ENCODE measurements at regions not wholly inside any gene's neighbourhood (a gene's known extent, or its start where the extent isn't known, plus 50 kb on each side); places are given as distances from the start of the nearest gene placed in this dataset.

DNA sequence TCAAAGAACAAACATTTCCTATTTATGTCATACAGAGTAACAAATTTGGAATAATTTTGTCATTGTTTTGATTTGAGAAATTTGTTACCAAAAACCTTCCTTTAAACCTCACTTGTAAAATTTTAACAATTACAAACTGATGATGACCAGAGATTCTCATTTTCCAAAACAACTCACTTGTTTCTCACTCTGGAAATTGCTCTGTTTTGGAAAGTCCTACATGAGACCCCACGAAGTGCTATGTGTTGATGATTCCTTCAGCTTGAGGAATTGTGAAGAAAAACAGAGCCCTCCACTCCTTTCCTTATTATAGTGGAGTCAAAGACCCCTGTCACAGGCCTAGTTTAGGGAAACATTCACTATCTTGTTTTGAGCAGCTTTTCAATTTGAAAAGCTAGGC lies 157.6 kb upstream of the RASGRP1 start:
- TF ChIP-seq YY1 (IDR thresholded peaks at IDR 0.05; ENCODE audit: insufficient read depth, insufficient read length) (no peak), SUZ12 (IDR thresholded peaks at IDR 0.05; ENCODE audit: extremely low read depth, insufficient read depth, insufficient read length) (no peak), ZNF274 (IDR thresholded peaks at IDR 0.05; ENCODE audit: low read depth, low read length) (no peak)
- Histone ChIP-seq H3K36me3 (ENCODE audit: insufficient read depth, insufficient read length, low read length) (no peaks in the 10 kb centered on the region), H3K27me3 (ENCODE audit: insufficient read depth, insufficient read length) (no peaks in the 10 kb centered on the region), H3K4me3 (ENCODE audit: insufficient read length, low read depth) (no peak overlapping the region), H3K9ac (ENCODE audit: insufficient read length, low read depth) (no peak overlapping the region), H3K9me3 (ENCODE audit: insufficient read depth, low read length) (no peaks in the 10 kb centered on the region), H3K4me1 (ENCODE audit: insufficient read depth, insufficient read length) (no peaks in the 10 kb centered on the region)
- DNase-seq (ENCODE audit: low read depth, low spot score): no peak

DNA sequence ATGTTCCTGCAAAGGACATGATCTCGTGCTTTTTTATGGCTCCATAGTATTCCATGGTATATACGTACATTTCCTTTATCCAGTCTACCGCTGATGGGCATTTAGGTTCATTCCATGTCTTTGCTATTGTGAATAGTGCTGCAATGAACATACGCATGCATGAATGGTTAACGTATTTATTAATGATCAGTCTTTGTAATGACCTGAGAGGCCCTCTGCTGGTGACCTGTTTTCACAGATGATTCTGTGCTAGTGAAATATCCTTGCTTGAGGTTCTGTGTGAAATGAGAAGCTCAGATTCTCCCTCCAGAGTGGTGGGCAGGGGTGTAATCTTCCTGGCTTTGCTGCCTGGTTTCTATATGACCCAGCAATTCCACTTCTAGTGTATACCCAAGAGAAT lies 160.2 kb upstream of the RASGRP1 start:
- Histone ChIP-seq H3K4me3 (ENCODE audit: insufficient read length, low read depth) (no peak overlapping the region), H3K9ac (ENCODE audit: insufficient read length, low read depth) (no peak overlapping the region), H3K36me3 (ENCODE audit: insufficient read depth, insufficient read length, low read length) (no peaks in the 10 kb centered on the region), H3K4me1 (ENCODE audit: insufficient read depth, insufficient read length) (no peaks in the 10 kb centered on the region), H3K27me3 (ENCODE audit: insufficient read depth, insufficient read length) (no peaks in the 10 kb centered on the region), H3K9me3 (ENCODE audit: insufficient read depth, low read length) (no peaks in the 10 kb centered on the region)
- no peak for DNase-seq (ENCODE audit: low read depth, low spot score)
- TF ChIP-seq ZNF274 (IDR thresholded peaks at IDR 0.05; ENCODE audit: low read depth, low read length) (no peak), YY1 (IDR thresholded peaks at IDR 0.05; ENCODE audit: insufficient read depth, insufficient read length) (no peak)

- no peak overlapping the region for H3K9ac ChIP-seq (ENCODE audit: insufficient read length, low read depth)
- no peaks in the 10 kb centered on the region for H3K36me3 ChIP-seq (ENCODE audit: insufficient read depth, insufficient read length, low read length)
- H3K4me1 ChIP-seq (ENCODE audit: insufficient read depth, insufficient read length): no peaks in the 10 kb centered on the region
- no peak overlapping the region for H3K4me3 ChIP-seq (ENCODE audit: insufficient read length, low read depth)
- DNase-seq (ENCODE audit: low read depth, low spot score): no peak
- TF ChIP-seq YY1 (IDR thresholded peaks at IDR 0.05; ENCODE audit: insufficient read depth, insufficient read length): no peak
- TF ChIP-seq SUZ12 (IDR thresholded peaks at IDR 0.05; ENCODE audit: extremely low read depth, insufficient read depth, insufficient read length): no peak
- no peak for TF ChIP-seq ZNF274 (IDR thresholded peaks at IDR 0.05; ENCODE audit: low read depth, low read length)
- no peaks in the 10 kb centered on the region for H3K9me3 ChIP-seq (ENCODE audit: insufficient read depth, low read length)
- H3K27me3 ChIP-seq (ENCODE audit: insufficient read depth, insufficient read length): no peaks in the 10 kb centered on the region
Measured at GRCh38 chr15:38726187-38726586, 161.6 kb upstream of the RASGRP1 start.

DNA sequence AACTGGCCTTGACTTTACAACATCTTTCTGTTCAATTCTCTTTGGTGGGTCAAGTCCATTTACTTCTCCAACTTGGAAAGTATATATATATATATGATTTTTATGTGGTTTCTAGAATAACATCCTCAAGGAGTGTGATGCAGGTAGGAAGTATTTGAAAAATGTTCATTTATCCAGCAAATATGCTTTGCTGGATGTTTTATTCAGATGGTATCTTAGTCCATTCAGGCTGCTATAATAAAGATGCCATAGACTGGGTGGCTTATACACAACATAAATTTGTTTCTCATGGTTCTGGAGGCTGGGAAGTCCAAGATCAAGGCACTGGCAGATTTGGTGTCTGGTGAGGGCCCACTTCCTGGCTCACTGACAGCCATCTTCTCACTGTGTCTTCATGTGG lies 168.7 kb upstream of the RASGRP1 start:
- H3K4me3 ChIP-seq (ENCODE audit: insufficient read length, low read depth): no peak overlapping the region
- DNase-seq (ENCODE audit: low read depth, low spot score): no peak
- H3K27me3 ChIP-seq (ENCODE audit: insufficient read depth, insufficient read length): no peaks in the 10 kb centered on the region
- no peaks in the 10 kb centered on the region for H3K36me3 ChIP-seq (ENCODE audit: insufficient read depth, insufficient read length, low read length)
- no peak for TF ChIP-seq YY1 (IDR thresholded peaks at IDR 0.05; ENCODE audit: insufficient read depth, insufficient read length)
- no peak overlapping the region for H3K9ac ChIP-seq (ENCODE audit: insufficient read length, low read depth)
- H3K9me3 ChIP-seq (ENCODE audit: insufficient read depth, low read length): no peaks in the 10 kb centered on the region
- no peaks in the 10 kb centered on the region for H3K4me1 ChIP-seq (ENCODE audit: insufficient read depth, insufficient read length)

DNA sequence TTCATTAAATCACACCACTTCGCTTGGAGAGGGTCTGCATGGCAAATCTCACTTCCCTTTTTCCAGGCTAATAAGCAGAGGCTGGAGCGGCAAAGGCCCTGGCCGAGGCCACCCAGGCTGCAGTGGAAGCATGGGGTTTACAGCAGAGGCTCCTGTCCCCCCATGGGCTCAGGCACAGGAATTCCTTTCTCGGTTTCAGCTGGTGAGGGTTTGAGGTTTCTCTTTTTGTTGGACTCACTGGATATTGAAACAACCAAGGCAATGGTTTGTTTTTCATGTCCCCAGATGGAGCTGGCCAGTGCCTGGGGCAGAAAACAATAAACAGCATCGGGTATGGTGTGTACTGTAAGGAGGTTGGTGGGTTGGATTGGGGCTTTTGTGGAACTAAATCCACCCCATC lies 175.6 kb upstream of the RASGRP1 start:
- no peak for TF ChIP-seq SUZ12 (IDR thresholded peaks at IDR 0.05; ENCODE audit: extremely low read depth, insufficient read depth, insufficient read length)
- TF ChIP-seq YY1 (IDR thresholded peaks at IDR 0.05; ENCODE audit: insufficient read depth, insufficient read length): no peak
- no peak for TF ChIP-seq ZNF274 (IDR thresholded peaks at IDR 0.05; ENCODE audit: low read depth, low read length)
- Histone ChIP-seq H3K4me3 (ENCODE audit: insufficient read length, low read depth) (no peak overlapping the region), H3K9me3 (ENCODE audit: insufficient read depth, low read length) (no peaks in the 10 kb centered on the region), H3K36me3 (ENCODE audit: insufficient read depth, insufficient read length, low read length) (no peaks in the 10 kb centered on the region), H3K27me3 (ENCODE audit: insufficient read depth, insufficient read length) (no peaks in the 10 kb centered on the region), H3K9ac (ENCODE audit: insufficient read length, low read depth) (no peak overlapping the region), H3K4me1 (ENCODE audit: insufficient read depth, insufficient read length) (no peaks in the 10 kb centered on the region)
- DNase-seq (ENCODE audit: low read depth, low spot score): no peak

DNA sequence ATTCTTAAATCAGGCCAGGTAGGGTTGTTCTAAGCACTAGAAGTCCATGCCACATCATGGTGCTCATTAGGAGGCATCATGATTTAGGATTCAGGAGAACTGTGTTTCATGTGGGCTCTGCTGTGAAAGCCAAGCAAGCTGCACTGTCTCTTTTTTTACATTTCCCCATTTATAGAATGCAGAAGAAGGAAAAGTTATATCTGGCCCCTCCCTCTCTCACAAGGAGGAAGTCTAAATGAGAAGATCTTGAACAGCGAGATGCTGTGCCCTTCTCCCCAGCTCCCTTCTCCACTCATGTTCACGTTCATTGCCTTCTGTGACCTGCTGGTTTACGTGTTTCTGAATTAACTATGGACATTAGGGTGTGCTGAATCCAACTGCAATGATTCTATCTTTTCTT lies 178.5 kb upstream of the RASGRP1 start:
- no peak for DNase-seq (ENCODE audit: low read depth, low spot score)
- TF ChIP-seq YY1 (IDR thresholded peaks at IDR 0.05; ENCODE audit: insufficient read depth, insufficient read length): no peak
- no peak for TF ChIP-seq ZNF274 (IDR thresholded peaks at IDR 0.05; ENCODE audit: low read depth, low read length)
- no peak for TF ChIP-seq SUZ12 (IDR thresholded peaks at IDR 0.05; ENCODE audit: extremely low read depth, insufficient read depth, insufficient read length)

DNA sequence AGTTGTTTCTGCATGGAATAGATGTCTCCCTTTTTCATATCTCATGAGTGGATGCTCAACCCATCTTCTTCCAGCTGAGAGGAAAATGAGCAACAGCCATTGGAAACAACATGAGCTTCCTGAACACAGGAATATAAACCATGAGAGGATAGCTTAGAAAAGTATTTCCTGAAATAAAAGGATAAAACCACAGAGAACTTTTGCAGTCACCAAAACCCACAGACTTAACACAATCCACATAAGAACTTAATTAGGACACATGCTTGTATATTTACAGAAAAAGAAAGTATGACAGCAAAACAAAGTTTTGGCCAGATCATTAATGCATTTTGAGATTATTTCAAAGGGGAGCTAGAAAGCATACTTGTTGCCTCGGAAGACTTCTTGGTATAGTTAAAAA lies 180.5 kb upstream of the RASGRP1 start:
- Histone ChIP-seq H3K4me3 (ENCODE audit: insufficient read length, low read depth) (no peak overlapping the region), H3K9me3 (ENCODE audit: insufficient read depth, low read length) (no peaks in the 10 kb centered on the region), H3K4me1 (ENCODE audit: insufficient read depth, insufficient read length) (no peaks in the 10 kb centered on the region), H3K9ac (ENCODE audit: insufficient read length, low read depth) (no peak overlapping the region), H3K27me3 (ENCODE audit: insufficient read depth, insufficient read length) (no peaks in the 10 kb centered on the region), H3K36me3 (ENCODE audit: insufficient read depth, insufficient read length, low read length) (no peaks in the 10 kb centered on the region)
- TF ChIP-seq SUZ12 (IDR thresholded peaks at IDR 0.05; ENCODE audit: extremely low read depth, insufficient read depth, insufficient read length) (no peak), ZNF274 (IDR thresholded peaks at IDR 0.05; ENCODE audit: low read depth, low read length) (no peak), YY1 (IDR thresholded peaks at IDR 0.05; ENCODE audit: insufficient read depth, insufficient read length) (no peak)
- no peak for DNase-seq (ENCODE audit: low read depth, low spot score)

More for the DNA sequence above, 178.5 kb upstream of the RASGRP1 start:
- Histone ChIP-seq H3K9me3 (ENCODE audit: insufficient read depth, low read length) (no peaks in the 10 kb centered on the region), H3K4me3 (ENCODE audit: insufficient read length, low read depth) (no peak overlapping the region), H3K36me3 (ENCODE audit: insufficient read depth, insufficient read length, low read length) (no peaks in the 10 kb centered on the region), H3K27me3 (ENCODE audit: insufficient read depth, insufficient read length) (no peaks in the 10 kb centered on the region), H3K9ac (ENCODE audit: insufficient read length, low read depth) (no peak overlapping the region), H3K4me1 (ENCODE audit: insufficient read depth, insufficient read length) (no peaks in the 10 kb centered on the region)

GRCh38 chr15:38745626-38746025 lies 181.0 kb upstream of the RASGRP1 start:
- Histone ChIP-seq H3K27me3 (ENCODE audit: insufficient read depth, insufficient read length) (no peaks in the 10 kb centered on the region), H3K36me3 (ENCODE audit: insufficient read depth, insufficient read length, low read length) (no peaks in the 10 kb centered on the region), H3K9me3 (ENCODE audit: insufficient read depth, low read length) (no peaks in the 10 kb centered on the region), H3K4me3 (ENCODE audit: insufficient read length, low read depth) (no peak overlapping the region), H3K4me1 (ENCODE audit: insufficient read depth, insufficient read length) (no peaks in the 10 kb centered on the region), H3K9ac (ENCODE audit: insufficient read length, low read depth) (no peak overlapping the region)
- TF ChIP-seq ZNF274 (IDR thresholded peaks at IDR 0.05; ENCODE audit: low read depth, low read length) (no peak), SUZ12 (IDR thresholded peaks at IDR 0.05; ENCODE audit: extremely low read depth, insufficient read depth, insufficient read length) (no peak), YY1 (IDR thresholded peaks at IDR 0.05; ENCODE audit: insufficient read depth, insufficient read length) (no peak)
- DNase-seq (ENCODE audit: low read depth, low spot score): no peak
